ENCODE measurements at regions not wholly inside any gene's neighbourhood (a gene's known extent, or its start where the extent isn't known, plus 50 kb on each side); places are given as distances from the start of the nearest gene placed in this dataset.

GRCh38 chr6:23584134-23584763 is 541.8 kb upstream of the NRSN1 start:
- ATAC-seq (no peak), DNase-seq (no peak)
- intact Hi-C loops (cut with DNase I) = no loop called here
- Histone ChIP-seq H3K27me3 (ENCODE audit: insufficient read depth in 3 of 3, low read length in 2 of 3) (no peaks in the 10 kb centered on the region), H3K4me3 (no peak overlapping the region), H3K36me3 (ENCODE audit: insufficient read depth in 1 of 2, low read depth in 1 of 2) (no peaks in the 10 kb centered on the region), H3K27ac (no peak overlapping the region), H3K9me3 (no peaks in the 10 kb centered on the region), H3K4me1 (no peaks in the 10 kb centered on the region)
- 32 to 48% (median 35%) methylated on average over 5 of the region's 5 CpGs for WGBS, 3 donors
- TF ChIP-seq CTCF (IDR thresholded peaks at IDR 0.05) = no peak

DNA sequence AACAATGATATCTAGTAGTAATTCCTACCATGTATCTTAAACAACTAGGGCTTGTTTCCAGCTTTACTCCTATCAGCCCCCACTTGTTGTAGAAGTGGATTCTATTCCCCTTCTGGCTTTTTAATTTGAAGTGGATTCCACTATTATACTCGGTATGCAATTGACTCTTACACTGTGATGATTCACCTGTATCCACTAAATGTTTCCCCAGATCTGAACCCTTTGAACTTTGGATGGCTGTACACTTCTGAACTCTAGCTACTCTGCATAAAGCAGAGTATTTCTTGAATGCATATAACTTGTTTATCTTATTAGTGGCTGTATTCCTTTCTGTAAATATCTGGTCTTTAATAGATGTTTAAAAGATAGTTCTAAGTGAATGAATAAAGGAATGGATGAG is 538.4 kb upstream of the NRSN1 start:
- no peaks in the 10 kb centered on the region for H3K36me3 ChIP-seq (ENCODE audit: insufficient read depth in 1 of 2, low read depth in 1 of 2)
- H3K27ac ChIP-seq = no peak overlapping the region
- no peak for TF ChIP-seq CTCF (IDR thresholded peaks at IDR 0.05)
- H3K9me3 ChIP-seq = no peaks in the 10 kb centered on the region
- H3K27me3 ChIP-seq (ENCODE audit: insufficient read depth in 3 of 3, low read length in 2 of 3) = peaks cover 0 to 2% (median 0%) of the 10 kb centered on the region in 3 donors
- DNase-seq (no peak), ATAC-seq (no peak)
- no peaks in the 10 kb centered on the region for H3K4me1 ChIP-seq
- H3K4me3 ChIP-seq = no peak overlapping the region
- 30 to 40% (median 32%) methylated on average over 1 of the region's 1 CpG for WGBS, 3 donors
- intact Hi-C loops (cut with DNase I) = no loop called here

GRCh38 chr6:23589811-23590210 is 536.2 kb upstream of the NRSN1 start:
- ATAC-seq (no peak), DNase-seq (no peak)
- Histone ChIP-seq H3K9me3 (no peaks in the 10 kb centered on the region), H3K4me3 (no peak overlapping the region), H3K27me3 (ENCODE audit: insufficient read depth in 3 of 3, low read length in 2 of 3) (peaks cover 0 to 2% (median 0%) of the 10 kb centered on the region in 3 donors), H3K27ac (no peak overlapping the region), H3K36me3 (ENCODE audit: insufficient read depth in 1 of 2, low read depth in 1 of 2) (no peaks in the 10 kb centered on the region), H3K4me1 (no peaks in the 10 kb centered on the region)
- intact Hi-C loops (cut with DNase I) = no loop called here
- no peak for TF ChIP-seq CTCF (IDR thresholded peaks at IDR 0.05)
- whole genome bisulfite sequencing, 3 donors = 29 to 86% (median 85%) methylated on average over 2 of the region's 2 CpGs

- H3K27me3 ChIP-seq (ENCODE audit: insufficient read depth in 3 of 3, low read length in 2 of 3) = peaks cover 0 to 2% (median 0%) of the 10 kb centered on the region in 3 donors
- intact Hi-C loops (cut with DNase I) = no loop called here
- TF ChIP-seq CTCF (IDR thresholded peaks at IDR 0.05) = no peak
- DNase-seq (no peak), ATAC-seq (no peak)
- H3K27ac ChIP-seq = no peak overlapping the region
- no peak overlapping the region for H3K4me3 ChIP-seq
- H3K4me1 ChIP-seq = no peaks in the 10 kb centered on the region
- H3K9me3 ChIP-seq = no peaks in the 10 kb centered on the region
- WGBS, 3 donors = 16 to 25% (median 17%) methylated on average over 1 of the region's 1 CpG
- no peaks in the 10 kb centered on the region for H3K36me3 ChIP-seq (ENCODE audit: insufficient read depth in 1 of 2, low read depth in 1 of 2)
Measured at GRCh38 chr6:23590498-23591126, 535.4 kb upstream of the NRSN1 start.
